Effector memory CD8-positive, alpha-beta T cell (primary cell): ENCODE measurements at regions not wholly inside any gene's neighbourhood (a gene's known extent, or its start where the extent isn't known, plus 50 kb on each side); places are given as distances from the start of the nearest gene placed in this dataset.
"Not testable (repeated sequence)": the region's sequence is repeated elsewhere in the genome, so short reads cannot be mapped to it uniquely, and the experiment has no call there.

Experiments used
- ATAC-seq: fragments of 150-1000 bp; cut with Tn5 transposase; replicated peaks from 2 replicates; pipeline ENCODE4 v1.10.0; 2021; ENCODE audit warnings: mild to moderate bottlenecking, moderate library complexity
- DNase-seq, 3 experiments: peaks; one replicate each; pipeline ENCODE4 v3.0.0; 2021
- H3K27ac Mint-ChIP-seq, 2 donors: one replicate each; pipeline ENCODE4 v1.8.0; 2022; ENCODE audit warnings: mild to moderate bottlenecking in 2 of 2, mixed read lengths in 2 of 2, moderate library complexity in 2 of 2
- H3K27me3 Mint-ChIP-seq, 2 donors: one replicate each; pipeline ENCODE4 v1.8.0; 2022; ENCODE audit warnings: mixed read lengths in 2 of 2
- H3K36me3 Mint-ChIP-seq: one replicate; pipeline ENCODE4 v1.8.0; 2022; ENCODE audit warnings: mild to moderate bottlenecking, moderate library complexity, mixed read lengths; ENCODE audit not compliant: insufficient read depth
- H3K4me1 Mint-ChIP-seq, 2 donors: one replicate each; pipeline ENCODE4 v1.8.0; 2022; ENCODE audit warnings: low read depth in 2 of 2, mixed read lengths in 2 of 2
- H3K4me3 Mint-ChIP-seq, 2 donors: one replicate each; pipeline ENCODE4 v1.8.0; 2022; ENCODE audit warnings: mild to moderate bottlenecking in 2 of 2, mixed read lengths in 2 of 2, moderate library complexity in 2 of 2
- H3K9me3 Mint-ChIP-seq, 2 donors: one replicate each; pipeline ENCODE4 v1.8.0; 2022; ENCODE audit warnings: mixed read lengths in 2 of 2

GRCh38 chr4:43564591-43564990 is 672.1 kb downstream of the GRXCR1 start:
- ATAC-seq (no peak), DNase-seq (no peak)
- H3K27me3 Mint-ChIP-seq = no peaks in the 10 kb centered on the region
- H3K4me1 Mint-ChIP-seq = no peaks in the 10 kb centered on the region
- no peak overlapping the region for H3K27ac Mint-ChIP-seq
- peaks cover 7% of the 10 kb centered on the region in 2 donors for H3K9me3 Mint-ChIP-seq
- H3K4me3 Mint-ChIP-seq = no peak overlapping the region
- no peaks in the 10 kb centered on the region for H3K36me3 Mint-ChIP-seq

GRCh38 chr4:43567644-43568043 is 675.1 kb downstream of the GRXCR1 start:
- Mint-ChIP-seq H3K4me1 (no peaks in the 10 kb centered on the region), H3K36me3 (no peaks in the 10 kb centered on the region), H3K4me3 (no peak overlapping the region), H3K27ac (no peak overlapping the region), H3K27me3 (no peaks in the 10 kb centered on the region), H3K9me3 (peaks cover 6 to 7% of the 10 kb centered on the region in 2 donors)
- ATAC-seq = no peak
- no peak for DNase-seq

- Mint-ChIP-seq H3K4me3 (no peak overlapping the region), H3K27me3 (no peaks in the 10 kb centered on the region), H3K9me3 (peaks cover 4 to 21% of the 10 kb centered on the region in 2 donors), H3K4me1 (no peaks in the 10 kb centered on the region), H3K36me3 (no peaks in the 10 kb centered on the region), H3K27ac (no peak overlapping the region)
- ATAC-seq (no peak), DNase-seq (no peak)
Observed at GRCh38 chr4:43586813-43587212, 694.3 kb downstream of the GRXCR1 start.

- DNase-seq (no peak), ATAC-seq (no peak)
- no peaks in the 10 kb centered on the region for H3K27me3 Mint-ChIP-seq
- peaks cover 4 to 27% of the 10 kb centered on the region in 2 donors for H3K9me3 Mint-ChIP-seq
- H3K4me3 Mint-ChIP-seq = no peak overlapping the region
- H3K36me3 Mint-ChIP-seq = no peaks in the 10 kb centered on the region
- H3K4me1 Mint-ChIP-seq = no peaks in the 10 kb centered on the region
- no peak overlapping the region for H3K27ac Mint-ChIP-seq
Observed at GRCh38 chr4:43587758-43588157, 695.2 kb downstream of the GRXCR1 start.

- no peaks in the 10 kb centered on the region for H3K36me3 Mint-ChIP-seq
- H3K9me3 Mint-ChIP-seq = peaks cover 8% of the 10 kb centered on the region in 2 donors
- H3K27ac Mint-ChIP-seq = no peak overlapping the region
- ATAC-seq (no peak), DNase-seq (no peak)
- H3K27me3 Mint-ChIP-seq = no peaks in the 10 kb centered on the region
- no peak overlapping the region for H3K4me3 Mint-ChIP-seq
- H3K4me1 Mint-ChIP-seq = no peaks in the 10 kb centered on the region
Observed at GRCh38 chr4:43607400-43607799, 714.9 kb downstream of the GRXCR1 start.

- Mint-ChIP-seq H3K4me3 (no peak overlapping the region), H3K4me1 (no peaks in the 10 kb centered on the region), H3K27me3 (no peaks in the 10 kb centered on the region), H3K9me3 (peaks cover 8% of the 10 kb centered on the region in 2 donors), H3K27ac (no peak overlapping the region), H3K36me3 (no peaks in the 10 kb centered on the region)
- ATAC-seq = no peak
- no peak for DNase-seq
Observed at GRCh38 chr4:43607827-43608461, 715.4 kb downstream of the GRXCR1 start.

GRCh38 chr4:43619219-43619618 is 726.7 kb downstream of the GRXCR1 start:
- no peaks in the 10 kb centered on the region for H3K4me1 Mint-ChIP-seq
- peaks cover 10 to 57% of the 10 kb centered on the region in 2 donors for H3K9me3 Mint-ChIP-seq
- DNase-seq (no peak), ATAC-seq (no peak)
- H3K4me3 Mint-ChIP-seq = no peak overlapping the region
- no peak overlapping the region for H3K27ac Mint-ChIP-seq
- no peaks in the 10 kb centered on the region for H3K27me3 Mint-ChIP-seq
- peaks cover 3% of the 10 kb centered on the region for H3K36me3 Mint-ChIP-seq

- not testable (repeated sequence) for H3K4me1 Mint-ChIP-seq, H3K4me3 Mint-ChIP-seq, H3K27me3 Mint-ChIP-seq, H3K36me3 Mint-ChIP-seq, H3K27ac Mint-ChIP-seq, ATAC-seq, DNase-seq
- peaks cover 6 to 17% of the 10 kb centered on the region in 2 donors for H3K9me3 Mint-ChIP-seq
Observed at GRCh38 chr4:43637893-43638292, 745.4 kb downstream of the GRXCR1 start.

- no peak overlapping the region for H3K27ac Mint-ChIP-seq
- H3K9me3 Mint-ChIP-seq = peaks cover 8 to 9% of the 10 kb centered on the region in 2 donors
- H3K4me1 Mint-ChIP-seq = no peaks in the 10 kb centered on the region
- DNase-seq = no peak
- H3K4me3 Mint-ChIP-seq = no peak overlapping the region
- no peaks in the 10 kb centered on the region for H3K27me3 Mint-ChIP-seq
- ATAC-seq = no peak
- no peaks in the 10 kb centered on the region for H3K36me3 Mint-ChIP-seq
Observed at GRCh38 chr4:43651991-43652390, 759.5 kb downstream of the GRXCR1 start.

- not testable (repeated sequence) for H3K4me3 Mint-ChIP-seq, DNase-seq, H3K4me1 Mint-ChIP-seq, ATAC-seq, H3K36me3 Mint-ChIP-seq, H3K27ac Mint-ChIP-seq, H3K27me3 Mint-ChIP-seq
- peaks cover 12 to 23% of the 10 kb centered on the region in 2 donors for H3K9me3 Mint-ChIP-seq
Observed at GRCh38 chr4:43659547-43659946, 767.0 kb downstream of the GRXCR1 start.

GRCh38 chr4:43672265-43672885 is 776.2 kb downstream of the KCTD8 start:
- H3K9me3 Mint-ChIP-seq = peaks cover 10 to 24% of the 10 kb centered on the region in 2 donors
- H3K27ac Mint-ChIP-seq, H3K27me3 Mint-ChIP-seq, H3K4me3 Mint-ChIP-seq, H3K36me3 Mint-ChIP-seq, DNase-seq, H3K4me1 Mint-ChIP-seq, ATAC-seq: not testable (repeated sequence)

- DNase-seq (no peak), ATAC-seq (no peak)
- H3K27ac Mint-ChIP-seq = no peak overlapping the region
- no peaks in the 10 kb centered on the region for H3K36me3 Mint-ChIP-seq
- H3K27me3 Mint-ChIP-seq = no peaks in the 10 kb centered on the region
- no peaks in the 10 kb centered on the region for H3K4me1 Mint-ChIP-seq
- no peak overlapping the region for H3K4me3 Mint-ChIP-seq
- peaks cover 8 to 16% of the 10 kb centered on the region in 2 donors for H3K9me3 Mint-ChIP-seq
Observed at GRCh38 chr4:43680421-43680820, 768.2 kb downstream of the KCTD8 start.

- H3K36me3 Mint-ChIP-seq = no peaks in the 10 kb centered on the region
- DNase-seq (no peak), ATAC-seq (no peak)
- H3K4me1 Mint-ChIP-seq = no peaks in the 10 kb centered on the region
- no peak overlapping the region for H3K27ac Mint-ChIP-seq
- H3K27me3 Mint-ChIP-seq = no peaks in the 10 kb centered on the region
- H3K4me3 Mint-ChIP-seq = no peak overlapping the region
- H3K9me3 Mint-ChIP-seq = peaks cover 9 to 15% of the 10 kb centered on the region in 2 donors
Observed at GRCh38 chr4:43682551-43682950, 766.1 kb downstream of the KCTD8 start.

GRCh38 chr4:43690116-43690515 is 758.5 kb downstream of the KCTD8 start:
- ATAC-seq (no peak), DNase-seq (no peak)
- Mint-ChIP-seq H3K4me1 (no peaks in the 10 kb centered on the region), H3K27me3 (no peaks in the 10 kb centered on the region), H3K9me3 (peaks cover 7 to 11% of the 10 kb centered on the region in 2 donors), H3K36me3 (no peaks in the 10 kb centered on the region), H3K4me3 (no peak overlapping the region), H3K27ac (no peak overlapping the region)
